Activated gamma-delta T cell (primary cell): ENCODE measurements at regions not wholly inside any gene's neighbourhood (a gene's known extent, or its start where the extent isn't known, plus 50 kb on each side); places are given as distances from the start of the nearest gene placed in this dataset.
"Not testable (repeated sequence)": the region's sequence is repeated elsewhere in the genome, so short reads cannot be mapped to it uniquely, and the experiment has no call there.

Source experiments
- DNase-seq: peaks from one replicate; lab custom pipeline; 2025; lab: John Stamatoyannopoulos, UW

GRCh38 chr5:166926806-166927475, 1364.5 kb upstream of the WWC1 start:
- DNase-seq: not testable (repeated sequence)

- no peak for DNase-seq
Measured at GRCh38 chr5:166936351-166936750, 1355.1 kb upstream of the WWC1 start.

GRCh38 chr5:166938071-166938470, 1353.4 kb upstream of the WWC1 start:
- DNase-seq: no peak

- no peak for DNase-seq
Measured at GRCh38 chr5:166942948-166943347, 1348.5 kb upstream of the WWC1 start.

- no peak for DNase-seq
Measured at GRCh38 chr5:166947045-166947444, 1344.4 kb upstream of the WWC1 start.

GRCh38 chr5:166948679-166949078, 1342.8 kb upstream of the WWC1 start:
- no peak for DNase-seq

- no peak for DNase-seq
Measured at GRCh38 chr5:166952048-166952447, 1339.4 kb upstream of the WWC1 start.

DNA sequence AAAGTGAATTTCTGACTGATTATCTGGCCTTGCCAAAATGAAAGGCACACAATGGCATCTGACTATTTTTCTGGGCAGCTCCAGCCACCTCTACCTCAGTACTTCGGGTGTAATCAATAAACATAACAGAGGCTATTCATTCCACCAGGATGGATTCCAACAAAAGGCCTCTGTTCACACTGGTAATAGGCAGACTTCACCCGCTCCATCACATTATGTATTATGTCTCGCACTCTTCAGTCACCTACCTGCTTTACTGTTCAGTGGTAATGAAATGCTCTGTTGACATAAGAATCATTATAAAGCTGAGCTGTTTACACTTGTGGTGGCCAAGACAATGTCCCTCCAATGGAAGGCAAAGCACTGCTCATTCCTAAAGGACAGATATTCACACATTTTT, 1333.7 kb upstream of the WWC1 start:
- no peak for DNase-seq

- no peak for DNase-seq
Measured at GRCh38 chr5:166959766-166960165, 1331.7 kb upstream of the WWC1 start.

DNA sequence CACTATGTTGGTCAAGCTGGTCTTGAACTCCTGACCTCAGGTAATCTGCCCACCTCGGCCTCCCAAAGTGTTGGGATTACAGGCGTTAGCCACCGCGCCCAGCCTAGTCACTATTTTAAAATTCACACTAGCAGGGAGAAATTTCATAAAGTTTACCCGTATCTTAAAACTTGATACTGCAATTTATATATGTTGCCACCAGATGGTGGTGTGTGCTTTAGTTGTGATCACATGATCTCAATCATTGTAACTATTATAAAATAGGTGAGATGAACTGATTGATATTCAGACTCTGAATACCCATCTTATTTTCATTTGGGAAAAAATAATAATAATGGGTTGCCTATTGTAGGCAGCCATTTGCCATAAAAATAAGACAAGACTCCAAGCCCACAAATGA, 1330.4 kb upstream of the WWC1 start:
- no peak for DNase-seq

GRCh38 chr5:166961913-166962312, 1329.5 kb upstream of the WWC1 start:
- no peak for DNase-seq

DNA sequence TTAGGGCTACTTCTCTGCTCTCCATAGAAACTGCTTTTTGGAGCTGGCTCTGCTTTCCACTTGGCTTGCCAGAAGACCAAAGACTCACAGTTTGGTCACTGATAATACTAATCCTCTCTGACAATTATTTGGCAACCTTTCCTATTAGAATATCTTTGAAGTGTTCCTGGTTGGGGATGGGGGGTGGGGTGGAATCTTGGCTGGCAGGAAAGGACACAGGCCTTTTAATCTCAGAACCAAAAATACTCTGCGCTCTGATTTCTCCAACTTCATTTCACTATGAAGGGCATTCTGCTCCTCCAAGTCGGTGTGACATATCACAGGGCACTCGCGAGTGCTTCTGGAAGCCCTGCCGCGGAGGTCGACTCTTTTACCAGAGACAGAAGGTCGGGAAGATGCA, 1329.0 kb upstream of the WWC1 start:
- no peak for DNase-seq

DNA sequence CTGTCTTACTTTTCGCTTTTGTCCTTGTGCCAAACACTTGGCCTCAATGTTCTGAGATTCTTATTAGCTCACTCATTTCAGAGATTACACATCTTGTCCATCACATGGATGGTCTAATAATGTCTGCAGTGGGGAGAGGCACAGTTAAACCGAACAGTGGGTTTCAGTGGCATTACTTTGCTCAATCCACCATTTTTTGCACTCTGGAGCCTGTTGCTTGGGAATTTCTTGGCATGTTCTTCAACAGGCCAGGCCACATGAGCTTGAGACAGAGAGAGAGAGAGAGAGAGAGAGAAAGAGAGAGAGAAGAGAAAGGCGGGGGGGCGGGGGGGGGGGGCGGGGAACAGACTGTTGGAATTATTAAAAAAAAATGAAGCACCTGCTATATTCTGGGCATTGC, 1327.8 kb upstream of the WWC1 start:
- no peak for DNase-seq

GRCh38 chr5:166977911-166978422, 1313.5 kb upstream of the WWC1 start:
- DNase-seq: no peak

GRCh38 chr5:166979307-166979895, 1312.0 kb upstream of the WWC1 start:
- DNase-seq: no peak

DNA sequence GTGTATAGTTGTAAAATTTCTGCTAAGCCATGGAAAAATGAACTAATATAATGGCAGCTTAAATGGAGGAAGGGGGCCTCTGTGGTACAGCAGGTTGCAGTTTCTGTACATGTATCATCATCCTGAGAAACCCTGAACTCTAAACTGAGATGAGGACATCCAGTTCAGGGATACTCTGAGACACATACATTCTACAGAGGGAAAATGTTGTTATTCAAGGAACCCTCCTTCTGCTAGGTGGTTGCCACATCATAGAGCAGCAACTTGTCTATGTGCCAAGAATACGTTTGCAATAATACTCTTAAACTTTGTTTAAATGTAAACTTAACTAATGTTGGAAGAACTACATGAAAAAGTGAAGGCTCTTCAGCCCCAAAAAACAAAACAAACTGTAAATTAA, 1310.8 kb upstream of the WWC1 start:
- no peak for DNase-seq

GRCh38 chr5:166982226-166982625, 1309.2 kb upstream of the WWC1 start:
- DNase-seq: no peak

GRCh38 chr5:166991601-166992000, 1299.8 kb upstream of the WWC1 start:
- DNase-seq: no peak

DNA sequence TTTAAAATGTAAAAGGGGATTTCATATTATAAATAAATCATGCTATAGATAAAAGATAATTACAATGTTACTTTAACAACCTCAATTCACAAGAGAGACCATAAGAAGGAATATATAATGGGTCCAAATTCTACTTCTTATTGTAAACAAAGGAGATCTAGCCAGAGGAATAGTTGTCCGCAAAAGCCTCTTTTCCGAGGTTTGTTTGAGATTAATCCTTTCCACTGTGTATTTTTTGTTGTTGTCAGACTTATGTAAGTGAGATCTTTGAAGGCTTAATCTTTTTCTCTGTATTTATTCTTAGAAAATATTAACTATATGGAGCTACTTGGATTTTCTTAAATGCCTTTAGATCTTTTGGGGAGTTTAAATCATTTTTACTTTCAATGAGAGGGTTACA, 1299.3 kb upstream of the WWC1 start:
- DNase-seq: no peak

DNA sequence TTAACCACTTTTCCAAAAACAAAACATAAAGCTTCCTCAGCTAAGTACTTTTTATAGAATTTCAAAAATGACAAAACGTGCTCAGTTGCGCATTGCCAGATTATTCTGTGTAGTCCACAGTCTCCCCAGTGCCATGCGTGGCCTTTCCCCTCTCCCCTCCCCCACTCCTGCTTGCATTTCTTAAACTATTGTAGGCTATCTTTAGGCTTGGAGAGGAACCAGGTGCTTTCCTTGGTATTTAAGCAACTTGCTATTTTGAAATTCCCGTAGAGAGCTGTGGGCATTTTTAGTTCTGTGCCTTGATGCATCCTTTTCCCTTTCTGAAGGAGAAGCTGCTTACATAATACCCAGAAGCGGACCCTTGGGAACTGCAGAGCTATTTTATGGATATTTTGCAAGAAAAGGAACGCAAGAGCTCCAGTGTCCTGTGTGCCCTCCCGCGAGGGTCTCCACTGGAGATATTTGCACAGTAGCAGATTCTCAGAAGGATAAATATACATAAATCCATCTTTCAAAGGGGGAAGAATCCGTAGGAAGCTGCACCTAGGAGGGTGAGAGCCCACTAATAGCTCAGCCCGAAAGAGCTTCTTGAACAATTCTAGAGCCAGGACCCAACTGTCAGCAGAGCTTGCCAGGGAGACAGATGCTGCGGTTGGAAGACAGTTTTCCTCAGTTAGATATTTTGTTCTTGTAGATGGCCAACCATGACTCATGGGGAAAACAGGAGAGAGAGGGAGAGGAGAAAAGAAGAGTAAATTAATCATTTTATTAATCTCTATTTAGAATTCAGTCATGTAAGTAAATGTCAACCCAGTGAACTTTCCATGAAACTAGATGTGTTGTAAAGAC, 1298.3 kb upstream of the WWC1 start:
- DNase-seq: no peak

DNA sequence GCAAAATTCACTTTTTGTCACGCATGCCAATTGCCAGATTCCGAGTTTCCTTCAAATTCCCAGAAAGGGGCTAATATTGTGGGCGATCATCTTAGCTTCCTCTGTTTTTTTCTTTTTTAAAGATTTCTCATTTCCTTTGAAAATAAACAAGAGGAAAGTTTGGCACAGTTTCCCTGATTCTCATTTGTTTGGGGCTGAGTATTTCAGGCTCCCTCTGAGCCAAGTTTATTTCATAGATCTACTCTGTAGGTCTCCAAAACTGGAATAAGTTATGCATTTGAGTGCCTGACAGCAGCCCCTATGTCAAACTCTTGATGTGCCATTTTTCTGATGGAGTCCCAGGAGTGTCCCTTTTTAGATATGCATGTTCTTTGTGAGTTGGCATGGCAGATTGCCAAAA, 1297.2 kb upstream of the WWC1 start:
- DNase-seq: no peak

- no peak for DNase-seq
Measured at GRCh38 chr5:167001246-167001645, 1290.2 kb upstream of the WWC1 start.

- no peak for DNase-seq
Measured at GRCh38 chr5:167008705-167009104, 1282.7 kb upstream of the WWC1 start.
